H9 (cell line): ENCODE measurements at regions not wholly inside any gene's neighbourhood (a gene's known extent, or its start where the extent isn't known, plus 50 kb on each side); places are given as distances from the start of the nearest gene placed in this dataset.

Experiments used
- DNase-seq: peaks from one replicate; pipeline ENCODE4 v3.0.0-alpha.2; 2017
- H2AFZ ChIP-seq: one replicate; pipeline ENCODE4 v1.6.1; 2013; ENCODE audit warnings: mild to moderate bottlenecking, low read length, control low read depth, moderate library complexity
- H2AK5ac ChIP-seq: 2 replicates; pipeline ENCODE4 v1.6.1; 2013; ENCODE audit warnings: low read length, control low read depth, mixed read lengths; ENCODE audit not compliant: insufficient read length
- H2BK120ac ChIP-seq: one replicate; pipeline ENCODE4 v1.6.1; 2013; ENCODE audit warnings: low read depth, mild to moderate bottlenecking, low read length, control low read depth, inconsistent platforms; ENCODE audit not compliant: poor library complexity, severe bottlenecking
- H2BK12ac ChIP-seq: 2 replicates; pipeline ENCODE4 v1.6.1; 2013; ENCODE audit warnings: low read length, control low read depth, mixed read lengths, low read depth; ENCODE audit not compliant: insufficient read length
- H2BK15ac ChIP-seq: 2 replicates; pipeline ENCODE4 v1.6.1; 2013; ENCODE audit warnings: low read depth, low read length, control low read depth
- H2BK20ac ChIP-seq: one replicate; pipeline ENCODE4 v1.6.1; 2013; ENCODE audit warnings: low read depth, mild to moderate bottlenecking, low read length, control low read depth, inconsistent platforms; ENCODE audit not compliant: poor library complexity, severe bottlenecking
- H2BK5ac ChIP-seq: 2 replicates; pipeline ENCODE4 v1.6.1; 2013; ENCODE audit warnings: low read length, control low read depth, mixed read lengths; ENCODE audit not compliant: insufficient read length
- H3K14ac ChIP-seq: 2 replicates; pipeline ENCODE4 v1.6.1; 2013; ENCODE audit warnings: low read length, control low read depth; ENCODE audit not compliant: insufficient read depth
- H3K18ac ChIP-seq: 2 replicates; pipeline ENCODE4 v1.6.1; 2013; ENCODE audit warnings: low read depth, mild to moderate bottlenecking, mixed read lengths, low read length, control low read depth; ENCODE audit not compliant: insufficient read length
- H3K23ac ChIP-seq: 2 replicates; pipeline ENCODE4 v1.6.1; 2013; ENCODE audit warnings: low read length, control low read depth, mixed read lengths, low read depth; ENCODE audit not compliant: insufficient read length
- H3K23me2 ChIP-seq: 2 replicates; pipeline ENCODE4 v1.6.1; 2013; ENCODE audit warnings: low read depth, mild to moderate bottlenecking, mixed read lengths, low read length, control low read depth; ENCODE audit not compliant: insufficient read length, poor library complexity, severe bottlenecking
- H3K27ac ChIP-seq: 2 replicates; pipeline ENCODE4 v1.5.1; 2013; ENCODE audit warnings: low read length, control low read depth, mixed read lengths, low read depth; ENCODE audit not compliant: insufficient read length
- H3K27me3 ChIP-seq: 2 replicates; pipeline ENCODE4 v1.6.1; 2013; ENCODE audit warnings: low read length, control low read depth, inconsistent platforms; ENCODE audit not compliant: insufficient read depth
- H3K4ac ChIP-seq: 2 replicates; pipeline ENCODE4 v1.6.1; 2013; ENCODE audit warnings: low read depth, mild to moderate bottlenecking, control low read depth, inconsistent platforms, low read length, moderate library complexity
- H3K4me1 ChIP-seq: 2 replicates; pipeline ENCODE4 v1.6.1; 2013; ENCODE audit warnings: low read length, control low read depth, inconsistent platforms; ENCODE audit not compliant: insufficient read depth
- H3K4me2 ChIP-seq: 2 replicates; pipeline ENCODE4 v1.6.1; 2013; ENCODE audit warnings: low read length, control low read depth, mixed read lengths; ENCODE audit not compliant: insufficient read length, insufficient read depth
- H3K56ac ChIP-seq: 2 replicates; pipeline ENCODE4 v1.6.1; 2013; ENCODE audit warnings: low read depth, mild to moderate bottlenecking, mixed read lengths, low read length, control low read depth; ENCODE audit not compliant: insufficient read length
- H3K79me1 ChIP-seq: 2 replicates; pipeline ENCODE4 v1.6.1; 2013; ENCODE audit warnings: low read depth, mild to moderate bottlenecking, moderate library complexity, low read length, control low read depth, inconsistent platforms; ENCODE audit not compliant: insufficient read depth, poor library complexity, severe bottlenecking
- H3K79me2 ChIP-seq: 2 replicates; pipeline ENCODE4 v1.6.1; 2013; ENCODE audit warnings: low read length, control low read depth, inconsistent platforms; ENCODE audit not compliant: insufficient read depth
- H3K9ac ChIP-seq: 2 replicates; pipeline ENCODE4 v1.6.1; 2013; ENCODE audit warnings: low read length, control low read depth, mixed read lengths; ENCODE audit not compliant: insufficient read length; ENCODE audit errors: extremely low read depth
- H3K9me3 ChIP-seq: one replicate; pipeline ENCODE4 v1.6.1; 2013; ENCODE audit warnings: low read depth, low read length, inconsistent platforms; ENCODE audit not compliant: control insufficient read depth
- H3T11ph ChIP-seq: one replicate; pipeline ENCODE4 v1.6.1; 2013; ENCODE audit warnings: mild to moderate bottlenecking, low read length, control low read depth, inconsistent platforms
- H4K20me1 ChIP-seq: one replicate; pipeline ENCODE4 v1.6.1; 2013; ENCODE audit not compliant: control insufficient read depth, insufficient read length, insufficient read depth
- H4K5ac ChIP-seq: 2 replicates; pipeline ENCODE4 v1.6.1; 2013; ENCODE audit warnings: low read depth, mild to moderate bottlenecking, mixed read lengths, low read length, control low read depth; ENCODE audit not compliant: insufficient read length
- H4K8ac ChIP-seq: replicated peaks from 2 replicates; pipeline ENCODE4 v1.6.1; 2013; ENCODE audit warnings: low read length, control low read depth, mixed read lengths, low read depth; ENCODE audit not compliant: insufficient read length
- H4K91ac ChIP-seq: 2 replicates; pipeline ENCODE4 v1.6.1; 2013; ENCODE audit warnings: low read depth, mild to moderate bottlenecking, moderate library complexity, mixed read lengths, low read length, control low read depth; ENCODE audit not compliant: insufficient read length
- H3K27ac Mint-ChIP-seq, 3 experiments: 2 replicates in 2 of 3; 3 replicates in 1 of 3; pipeline ENCODE4 v1.8.0; 2020 to 2021; ENCODE audit warnings: mixed read lengths in 3 of 3, mild to moderate bottlenecking in 1 of 3, moderate library complexity in 1 of 3
- H3K27me3 Mint-ChIP-seq: 2 replicates; pipeline ENCODE4 v1.8.0; 2021; ENCODE audit warnings: low read depth, mild to moderate bottlenecking, moderate library complexity, mixed read lengths
- H3K36me3 Mint-ChIP-seq, 3 experiments: 2 replicates in 2 of 3; 3 replicates in 1 of 3; pipeline ENCODE4 v1.8.0; 2020 to 2021; ENCODE audit warnings: low read depth in 3 of 3, mixed read lengths in 3 of 3; ENCODE audit not compliant: insufficient read depth in 1 of 3
- H3K4me1 Mint-ChIP-seq, 2 experiments: 2 replicates each; pipeline ENCODE4 v1.8.0; 2020; ENCODE audit warnings: mixed read lengths in 2 of 2
- H3K4me3 Mint-ChIP-seq, 2 experiments: 2 replicates in 1 of 2; 3 replicates in 1 of 2; pipeline ENCODE4 v1.8.0; 2020 to 2021; ENCODE audit warnings: mild to moderate bottlenecking in 2 of 2, mixed read lengths in 2 of 2, moderate library complexity in 1 of 2
- H3K9me3 Mint-ChIP-seq, 2 experiments: 2 replicates in 1 of 2; 3 replicates in 1 of 2; pipeline ENCODE4 v1.8.0; 2020; ENCODE audit warnings: mild to moderate bottlenecking in 2 of 2, mixed read lengths in 2 of 2, moderate library complexity in 1 of 2
- CTCF ChIP-seq: fragments of 200-600 bp; sonication (generic); conservative IDR thresholded peaks from 3 replicates; pipeline ENCODE4 v1.8.0; 2021; ENCODE audit warnings: antibody characterized with exemption, mild to moderate bottlenecking
- WGBS: extraction: QIAGEN DNeasy Blood & Tissue Kit; methylation state at CpG from one replicate; pipeline ENCODE4 v1.1.7; 2013; ENCODE audit warnings: missing lambda C conversion rate, low lambda C conversion rate, mixed read lengths; ENCODE audit not compliant: insufficient read length; ENCODE audit errors: extremely low coverage; 5-methylcytosine and 5-hydroxymethylcytosine counted together

- H3K36me3 Mint-ChIP-seq: peaks cover 0 to 5% (median 1%) of the 10 kb centered on the region in 3 experiments; a peak in 4 of 7 replicates
Observed at GRCh38 chr12:88944397-88944796, 364.1 kb upstream of the KITLG start.

More at GRCh38 chr12:88944397-88944796, 364.1 kb upstream of the KITLG start:
- Histone ChIP-seq H2BK15ac (no peak overlapping the region), H3K4ac (no peak overlapping the region), H3K27me3 (no peaks in the 10 kb centered on the region), H2BK12ac (no peak overlapping the region), H2BK120ac (no peak overlapping the region), H4K91ac (no peak overlapping the region), H2BK20ac (no peak overlapping the region), H3T11ph (no peak overlapping the region), H3K79me2 (no peaks in the 10 kb centered on the region), H3K9me3 (no peaks in the 10 kb centered on the region), H2AFZ (no peak overlapping the region), H3K4me2 (no peak overlapping the region), H3K23ac (no peak overlapping the region), H3K56ac (no peak overlapping the region), H3K9ac (no peak overlapping the region), H2BK5ac (no peak overlapping the region), H4K5ac (no peak overlapping the region), H3K4me1 (peaks cover 5% of the 10 kb centered on the region), H3K14ac (no peak overlapping the region), H2AK5ac (no peak overlapping the region), H3K27ac (no peak overlapping the region), H4K20me1 (no peaks in the 10 kb centered on the region), H3K79me1 (no peaks in the 10 kb centered on the region), H4K8ac (no peak overlapping the region), H3K18ac (no peak overlapping the region), H3K23me2 (no peaks in the 10 kb centered on the region)
- no CpG with 5 or more reads among the region's 3 CpGs for WGBS
- Mint-ChIP-seq H3K4me1 (peaks cover 10 to 23% of the 10 kb centered on the region in 2 experiments; a peak in 3 of 4 replicates), H3K27me3 (peaks cover 9% of the 10 kb centered on the region), H3K4me3 (no peak overlapping the region), H3K27ac (no peak overlapping the region), H3K9me3 (peaks cover 4 to 5% of the 10 kb centered on the region in 2 experiments; a peak in 4 of 5 replicates)
- no peak for DNase-seq
- TF ChIP-seq CTCF: no peak
